Mucosa of rectum (tissue), 2 donors: ENCODE measurements at regions not wholly inside any gene's neighbourhood (a gene's known extent, or its start where the extent isn't known, plus 50 kb on each side); places are given as distances from the start of the nearest gene placed in this dataset.

Experiments
- H3K27ac ChIP-seq, 2 donors: one replicate each; pipeline ENCODE4 v1.7.0; 2013; ENCODE audit warnings: inconsistent platforms in 2 of 2, low read depth in 2 of 2, low read length in 2 of 2
- H3K27me3 ChIP-seq, 2 donors: one replicate each; pipeline ENCODE4 v1.7.0; 2013; ENCODE audit warnings: low read length in 2 of 2; ENCODE audit not compliant: control insufficient read depth in 2 of 2, insufficient read depth in 2 of 2
- H3K36me3 ChIP-seq, 2 donors: one replicate each; pipeline ENCODE4 v1.7.0; 2013; ENCODE audit warnings: low read length in 2 of 2; ENCODE audit not compliant: control insufficient read depth in 2 of 2, insufficient read depth in 2 of 2
- H3K4me1 ChIP-seq, 2 donors: one replicate each; pipeline ENCODE4 v1.7.0; 2013; ENCODE audit warnings: low read length in 2 of 2, mild to moderate bottlenecking in 1 of 2; ENCODE audit not compliant: control insufficient read depth in 2 of 2, insufficient read depth in 2 of 2
- H3K4me3 ChIP-seq, 2 donors: one replicate each; pipeline ENCODE4 v1.7.0; 2013; ENCODE audit warnings: low read length in 2 of 2
- H3K9ac ChIP-seq, 2 donors: one replicate each; pipeline ENCODE4 v1.7.0; 2013; ENCODE audit warnings: low read length in 2 of 2, low read depth in 1 of 2, mild to moderate bottlenecking in 1 of 2
- H3K9me3 ChIP-seq, 2 donors: one replicate each; pipeline ENCODE4 v1.7.0; 2013; ENCODE audit warnings: low read length in 2 of 2; ENCODE audit not compliant: control insufficient read depth in 2 of 2
- donor health status: healthy.
- donor health status: Normal muscosa, but diverticular disease.

DNA sequence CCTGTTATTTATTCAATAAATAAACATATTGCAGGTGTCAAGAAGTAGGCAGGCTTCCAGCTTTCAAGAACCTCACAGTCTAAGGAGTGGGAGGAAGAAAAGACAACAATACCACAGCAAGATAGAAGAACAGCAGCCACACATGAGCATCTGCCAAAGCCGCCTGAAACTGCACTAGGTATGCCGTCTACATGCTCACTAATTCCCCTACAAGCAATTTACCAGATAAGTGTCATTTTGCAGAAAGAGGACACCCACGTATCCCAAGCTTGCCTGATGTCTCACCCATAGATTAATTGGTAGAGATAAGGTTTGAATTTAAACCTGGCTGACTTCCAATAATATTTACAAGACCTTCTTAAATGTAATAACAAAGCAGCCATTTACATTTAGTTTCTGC, 439.4 kb upstream of the CPEB2 start:
- Histone ChIP-seq H3K4me3 (no peak overlapping the region), H3K9ac (no peak overlapping the region), H3K9me3 (no peaks in the 10 kb centered on the region), H3K36me3 (no peaks in the 10 kb centered on the region), H3K27ac (no peak overlapping the region), H3K4me1 (no peaks in the 10 kb centered on the region), H3K27me3 (no peaks in the 10 kb centered on the region)

DNA sequence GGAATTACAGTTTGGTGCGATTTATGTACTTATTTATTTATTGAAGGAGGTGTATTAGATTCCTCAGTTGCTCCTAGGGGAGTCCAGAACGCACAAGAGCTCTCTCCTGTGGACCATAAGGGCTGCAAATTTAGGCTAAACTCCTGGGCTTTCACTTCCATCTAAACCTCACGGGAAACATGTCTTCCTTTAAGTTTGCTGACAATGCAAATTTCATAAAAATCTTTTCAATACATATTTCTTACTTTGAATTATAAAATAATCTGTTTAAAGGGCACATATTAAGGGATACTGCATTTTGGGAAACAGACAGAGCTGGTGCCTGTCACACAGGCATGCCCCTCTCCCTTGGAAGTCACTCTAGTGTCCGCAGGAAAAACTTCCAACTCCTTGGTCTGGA, 438.0 kb upstream of the CPEB2 start:
- no peaks in the 10 kb centered on the region for H3K27me3 ChIP-seq
- no peak overlapping the region for H3K4me3 ChIP-seq
- H3K36me3 ChIP-seq, result no peaks in the 10 kb centered on the region
- no peaks in the 10 kb centered on the region for H3K4me1 ChIP-seq
- no peak overlapping the region for H3K9ac ChIP-seq
- no peak overlapping the region for H3K27ac ChIP-seq
- no peaks in the 10 kb centered on the region for H3K9me3 ChIP-seq

DNA sequence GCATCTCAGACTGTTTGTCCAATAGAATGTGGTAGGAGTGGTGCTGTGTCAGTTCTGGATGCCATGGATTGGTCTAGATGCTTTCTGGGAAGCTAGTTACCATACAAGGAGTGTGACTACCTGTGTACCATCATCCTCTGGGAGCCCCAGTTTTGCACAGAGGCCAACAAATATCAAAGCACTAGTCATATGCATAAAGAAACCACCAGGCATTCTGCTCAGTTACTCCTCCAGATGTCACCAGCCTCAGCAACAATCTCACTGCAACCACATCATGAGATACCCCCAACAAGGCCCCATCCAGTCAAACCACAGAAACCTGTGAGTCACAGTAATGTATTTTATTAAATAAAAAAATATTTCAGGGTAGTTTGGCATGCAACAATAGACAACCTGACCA, 435.8 kb upstream of the CPEB2 start:
- H3K9ac ChIP-seq, result no peak overlapping the region
- H3K9me3 ChIP-seq, result no peaks in the 10 kb centered on the region
- no peak overlapping the region for H3K4me3 ChIP-seq
- H3K36me3 ChIP-seq, result no peaks in the 10 kb centered on the region
- H3K27me3 ChIP-seq, result no peaks in the 10 kb centered on the region
- no peaks in the 10 kb centered on the region for H3K4me1 ChIP-seq
- H3K27ac ChIP-seq, result no peak overlapping the region

DNA sequence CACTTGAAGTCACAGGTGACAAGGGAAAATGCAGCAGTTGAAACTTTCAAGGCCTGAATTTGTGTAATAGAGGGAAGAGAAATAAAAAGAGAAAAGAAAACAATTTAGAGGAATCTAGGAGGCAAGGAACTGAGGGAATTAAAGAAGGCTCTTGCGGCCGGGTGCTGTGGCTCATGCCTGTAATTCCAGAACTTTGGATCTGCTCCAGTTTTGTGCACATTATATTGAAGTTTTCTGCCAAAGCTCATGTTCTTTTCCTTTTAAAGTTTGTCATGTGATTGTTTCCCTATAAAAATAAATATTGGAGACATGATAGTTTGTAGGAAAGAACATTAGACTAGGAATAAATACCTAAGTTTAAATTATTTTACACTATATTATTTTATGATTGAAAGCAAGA, 433.9 kb upstream of the CPEB2 start:
- Histone ChIP-seq H3K4me3 (no peak overlapping the region), H3K27me3 (no peaks in the 10 kb centered on the region), H3K36me3 (no peaks in the 10 kb centered on the region), H3K9ac (no peak overlapping the region), H3K9me3 (peaks cover 0 to 2% of the 10 kb centered on the region in 2 donors), H3K4me1 (no peaks in the 10 kb centered on the region), H3K27ac (no peak overlapping the region)

- peaks cover 0 to 3% of the 10 kb centered on the region in 2 donors for H3K9me3 ChIP-seq
- H3K36me3 ChIP-seq, result no peaks in the 10 kb centered on the region
- H3K4me3 ChIP-seq, result no peak overlapping the region
- H3K9ac ChIP-seq, result no peak overlapping the region
- H3K27ac ChIP-seq, result no peak overlapping the region
- H3K27me3 ChIP-seq, result no peaks in the 10 kb centered on the region
- no peaks in the 10 kb centered on the region for H3K4me1 ChIP-seq
Observed at GRCh38 chr4:14575289-14575688, 427.0 kb upstream of the CPEB2 start.

GRCh38 chr4:14575919-14576318, 426.4 kb upstream of the CPEB2 start:
- no peaks in the 10 kb centered on the region for H3K27me3 ChIP-seq

GRCh38 chr4:14580061-14580460, 422.2 kb upstream of the CPEB2 start:
- Histone ChIP-seq H3K36me3 (no peaks in the 10 kb centered on the region), H3K4me1 (no peaks in the 10 kb centered on the region), H3K27ac (no peak overlapping the region), H3K9ac (no peak overlapping the region), H3K4me3 (no peak overlapping the region), H3K9me3 (no peaks in the 10 kb centered on the region), H3K27me3 (no peaks in the 10 kb centered on the region)

More at GRCh38 chr4:14575919-14576318, 426.4 kb upstream of the CPEB2 start:
- Histone ChIP-seq H3K4me3 (no peak overlapping the region), H3K36me3 (no peaks in the 10 kb centered on the region), H3K27ac (no peak overlapping the region), H3K9ac (no peak overlapping the region), H3K9me3 (peaks cover 0 to 3% of the 10 kb centered on the region in 2 donors), H3K4me1 (no peaks in the 10 kb centered on the region)

- H3K27me3 ChIP-seq, result no peaks in the 10 kb centered on the region
- H3K4me1 ChIP-seq, result no peaks in the 10 kb centered on the region
- no peaks in the 10 kb centered on the region for H3K9me3 ChIP-seq
- no peak overlapping the region for H3K27ac ChIP-seq
- H3K9ac ChIP-seq, result no peak overlapping the region
- H3K4me3 ChIP-seq, result no peak overlapping the region
- H3K36me3 ChIP-seq, result no peaks in the 10 kb centered on the region
Observed at GRCh38 chr4:14581741-14582140, 420.5 kb upstream of the CPEB2 start.

DNA sequence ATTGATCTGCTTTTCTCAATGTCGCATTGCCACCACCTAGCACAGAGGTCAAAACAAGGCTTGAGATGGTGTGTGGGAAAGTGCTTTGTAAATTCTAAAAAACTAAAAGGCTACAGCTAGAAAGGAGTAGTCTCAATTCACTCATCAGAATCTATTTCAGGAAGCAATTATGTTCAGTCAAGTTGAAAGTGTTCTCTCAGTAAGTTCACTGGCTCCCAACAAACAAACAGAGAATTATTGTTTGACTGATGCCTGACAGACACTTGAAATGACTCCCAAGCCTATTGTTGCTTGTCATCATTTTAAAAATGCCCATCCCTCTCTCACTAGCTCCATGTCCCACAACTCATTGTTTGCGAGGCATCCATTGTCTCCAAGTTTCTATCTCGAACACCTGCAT, 419.6 kb upstream of the CPEB2 start:
- Histone ChIP-seq H3K27me3 (no peaks in the 10 kb centered on the region), H3K4me3 (no peak overlapping the region), H3K4me1 (no peaks in the 10 kb centered on the region), H3K9ac (no peak overlapping the region), H3K9me3 (no peaks in the 10 kb centered on the region), H3K36me3 (no peaks in the 10 kb centered on the region), H3K27ac (no peak overlapping the region)

- no peaks in the 10 kb centered on the region for H3K27me3 ChIP-seq
- no peaks in the 10 kb centered on the region for H3K4me1 ChIP-seq
- H3K36me3 ChIP-seq, result no peaks in the 10 kb centered on the region
- no peak overlapping the region for H3K27ac ChIP-seq
- no peaks in the 10 kb centered on the region for H3K9me3 ChIP-seq
- H3K9ac ChIP-seq, result no peak overlapping the region
- H3K4me3 ChIP-seq, result no peak overlapping the region
Observed at GRCh38 chr4:14583331-14583730, 418.9 kb upstream of the CPEB2 start.

DNA sequence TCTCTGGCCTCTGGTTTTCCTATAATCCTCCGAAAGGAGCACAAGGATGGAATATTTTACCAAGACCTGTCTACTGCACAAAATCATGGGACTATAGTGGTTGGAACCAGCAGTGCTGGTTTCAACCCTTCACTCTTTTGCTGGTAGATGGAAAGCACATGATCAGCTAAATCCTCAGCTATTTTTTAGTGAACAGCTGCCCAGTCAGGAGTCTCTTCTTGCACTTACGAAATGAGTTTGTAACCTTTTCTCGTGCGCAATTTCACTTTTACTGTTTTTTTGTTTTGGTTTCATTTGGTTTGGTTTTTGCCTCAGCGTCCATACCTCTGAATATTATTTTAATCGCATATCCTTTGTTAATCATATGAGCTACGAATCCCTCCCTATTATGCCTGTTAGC, 418.5 kb upstream of the CPEB2 start:
- Histone ChIP-seq H3K4me1 (no peaks in the 10 kb centered on the region), H3K9me3 (no peaks in the 10 kb centered on the region), H3K27me3 (no peaks in the 10 kb centered on the region), H3K4me3 (no peak overlapping the region), H3K27ac (no peak overlapping the region), H3K36me3 (no peaks in the 10 kb centered on the region), H3K9ac (no peak overlapping the region)
